ENCODE measurements at regions not wholly inside any gene's neighbourhood (a gene's known extent, or its start where the extent isn't known, plus 50 kb on each side); places are given as distances from the start of the nearest gene placed in this dataset.

GRCh38 chr11:32210556-32210955 is 119.7 kb downstream of the RCN1 start:
- DNase-seq, result no peak

DNA sequence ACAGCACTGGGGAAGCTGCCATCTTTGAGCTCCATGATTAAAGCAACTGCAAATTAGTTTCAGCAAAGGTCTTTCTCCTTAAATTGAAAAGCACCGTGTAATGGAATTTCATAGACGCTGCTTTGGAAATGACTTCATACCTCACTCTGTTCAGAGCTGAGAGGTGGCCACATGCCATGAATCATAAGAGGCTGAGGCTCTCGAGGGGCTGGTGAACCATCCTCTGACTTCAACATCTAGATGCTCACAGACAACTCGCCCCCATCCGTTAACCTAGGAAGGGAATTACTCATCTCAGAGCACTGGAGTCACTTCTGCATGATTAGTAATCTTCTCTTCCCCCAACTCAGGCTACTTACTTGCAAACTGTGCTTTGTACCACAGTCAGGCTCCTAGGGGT is 122.3 kb downstream of the RCN1 start:
- DNase-seq, result no peak

DNA sequence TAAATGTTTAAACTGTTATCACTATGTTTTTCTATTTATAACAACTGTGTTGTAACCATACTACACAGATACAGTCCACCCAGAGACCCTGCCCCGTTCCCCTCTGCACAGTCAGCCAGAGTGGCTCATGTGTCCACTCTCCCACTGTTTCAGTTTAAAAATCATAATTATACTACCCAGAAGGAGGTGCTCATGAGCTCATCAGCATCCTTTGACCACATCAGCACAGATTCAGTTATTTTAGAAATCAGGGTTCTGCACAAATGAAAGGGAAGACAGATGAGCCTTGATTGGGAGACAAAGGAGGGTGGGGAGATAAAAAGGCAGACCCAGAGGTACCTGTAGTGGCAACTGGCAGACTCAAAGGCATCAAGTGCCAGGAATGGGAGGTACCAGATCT is 124.3 kb downstream of the RCN1 start:
- no peak for DNase-seq

DNA sequence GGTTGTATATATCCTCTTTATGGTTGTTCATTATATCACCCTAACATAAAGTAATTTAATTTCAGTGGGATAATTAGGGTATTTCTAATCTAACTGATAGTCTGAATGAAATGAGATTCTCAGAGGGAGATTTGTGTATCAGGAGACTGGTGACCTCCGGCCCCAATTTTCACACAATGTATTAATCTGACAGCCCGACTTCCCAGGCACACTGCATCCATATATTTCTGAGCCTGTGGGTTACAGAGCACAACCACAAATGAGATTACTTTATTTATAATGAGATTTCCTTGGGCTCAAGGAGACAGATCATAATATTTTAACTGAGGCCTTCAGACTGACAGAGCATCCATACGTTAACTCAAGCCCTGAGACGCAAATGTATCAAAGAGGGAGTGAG is 125.9 kb downstream of the RCN1 start:
- DNase-seq, result no peak

DNA sequence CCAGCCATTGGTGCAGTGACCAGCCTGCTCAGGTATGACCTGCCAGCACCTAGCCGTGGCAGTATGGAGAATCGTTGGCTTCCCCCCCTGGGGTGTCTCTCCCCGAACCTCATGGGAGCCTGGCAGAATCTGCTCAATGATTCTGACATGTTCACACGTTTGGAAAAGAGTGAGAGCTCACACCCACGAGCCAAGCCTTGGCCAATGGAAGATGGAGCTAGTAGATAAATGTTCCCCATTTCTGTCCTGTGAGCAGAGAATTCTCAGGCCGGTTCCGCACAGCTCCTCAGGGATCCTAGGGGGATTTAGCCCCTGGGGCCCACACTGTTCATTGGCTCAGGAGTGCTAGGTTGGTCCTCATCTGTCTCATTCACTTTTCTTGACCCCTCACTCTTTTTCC is 128.4 kb downstream of the RCN1 start:
- DNase-seq, result no peak

GRCh38 chr11:32221476-32222032 is 130.7 kb downstream of the RCN1 start:
- DNase-seq, result no peak

DNA sequence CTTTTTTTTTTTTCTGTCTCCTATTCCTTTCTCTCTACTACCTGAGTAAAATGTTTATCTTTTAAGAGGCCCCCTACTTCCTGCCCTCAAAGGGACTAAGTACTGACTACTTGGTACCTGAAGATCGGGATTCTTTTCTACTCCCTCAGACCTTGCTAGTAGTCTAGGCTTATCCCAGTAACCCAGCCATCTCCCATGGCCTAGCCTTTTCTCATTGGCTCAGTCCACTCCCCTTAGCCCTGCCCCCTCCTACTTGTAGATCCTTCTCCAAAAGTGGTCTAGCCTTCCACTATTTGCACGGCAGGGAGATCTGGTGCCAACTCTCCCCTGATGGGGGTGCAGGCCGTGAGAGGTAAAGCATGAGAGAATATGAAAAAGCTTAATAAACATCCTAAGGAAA is 133.7 kb downstream of the RCN1 start:
- no peak for DNase-seq

- DNase-seq, result no peak
Observed at GRCh38 chr11:32225571-32226285, 134.9 kb downstream of the RCN1 start.

GRCh38 chr11:32226480-32226879 is 135.6 kb downstream of the RCN1 start:
- DNase-seq, result no peak

DNA sequence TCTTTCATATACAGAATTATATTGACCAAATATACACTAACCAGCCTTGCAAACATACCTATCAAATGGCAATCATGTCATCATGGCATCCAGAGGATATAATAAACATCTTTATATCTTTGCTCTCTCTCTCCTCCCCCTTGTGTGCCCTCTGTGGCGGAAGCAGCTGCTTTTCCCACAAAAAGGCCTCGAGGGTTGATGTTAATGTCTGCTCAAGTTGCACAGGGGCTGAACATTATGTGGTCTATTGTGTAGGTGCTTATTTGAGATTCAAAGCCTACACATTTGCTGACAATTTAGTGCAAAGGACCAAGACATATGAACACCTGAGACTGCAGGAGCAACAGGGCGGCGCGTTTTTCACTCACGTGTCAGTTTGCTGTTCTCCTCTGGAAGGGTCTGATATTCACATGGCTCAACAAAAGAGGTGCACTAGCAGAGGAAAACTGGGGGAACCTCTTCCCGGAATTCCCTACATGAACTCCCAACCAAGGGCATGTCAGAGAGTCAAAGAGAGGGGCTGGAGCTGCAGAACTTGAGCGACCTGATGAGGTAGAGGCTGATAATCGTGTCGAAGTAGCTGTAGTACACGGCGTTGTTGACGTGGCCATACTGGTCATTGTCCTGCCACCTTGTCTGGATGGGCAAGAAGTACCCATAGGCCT is 138.8 kb downstream of the RCN1 start:
- DNase-seq, result no peak

DNA sequence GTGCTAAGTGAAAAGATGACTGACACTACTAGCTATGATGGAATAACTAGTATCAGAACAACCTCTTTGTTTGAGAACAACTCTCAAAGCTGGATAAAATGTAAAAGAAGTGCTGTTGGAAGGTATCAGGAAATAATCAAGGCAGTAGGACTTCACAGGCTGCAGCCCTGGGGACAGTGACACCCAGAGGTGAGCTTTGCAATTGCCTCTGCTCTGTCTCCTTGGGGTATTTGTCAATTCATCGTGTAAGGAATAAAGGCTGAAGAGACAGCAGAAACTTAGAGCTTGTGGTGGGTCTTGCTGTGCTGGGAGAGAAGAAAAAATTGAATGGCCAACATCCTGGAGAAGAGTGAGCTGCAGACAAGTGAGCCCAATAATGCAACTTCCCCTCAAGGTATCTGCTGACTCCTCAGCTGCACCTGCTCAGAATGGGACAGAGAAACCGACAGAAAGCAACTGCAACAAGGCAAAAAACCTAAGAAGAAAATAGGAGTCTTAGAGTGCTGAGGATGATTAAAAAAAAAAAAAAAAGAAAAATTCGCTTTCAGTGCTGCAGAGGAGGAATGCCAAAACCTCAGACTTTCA is 141.1 kb downstream of the RCN1 start:
- DNase-seq, result no peak

DNA sequence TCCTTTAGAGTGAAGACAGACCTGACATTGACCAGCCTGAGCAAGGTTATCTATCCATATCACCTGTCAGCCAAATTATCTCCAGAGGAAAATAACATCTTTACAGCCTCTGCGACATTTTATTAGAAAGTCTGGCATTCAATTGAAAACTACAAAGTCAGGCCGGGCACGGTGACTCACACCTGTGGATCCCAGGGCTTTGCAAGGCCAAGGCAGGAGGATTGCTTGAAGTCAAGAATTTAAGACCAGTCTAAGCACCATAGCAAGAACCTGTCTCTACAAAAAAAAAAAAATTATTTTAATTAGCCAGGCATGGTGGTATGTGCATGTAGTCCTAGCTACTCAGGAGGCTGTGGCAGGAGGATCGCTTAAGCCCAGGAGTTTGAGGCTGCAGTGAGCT is 141.6 kb downstream of the RCN1 start:
- DNase-seq, result no peak

DNA sequence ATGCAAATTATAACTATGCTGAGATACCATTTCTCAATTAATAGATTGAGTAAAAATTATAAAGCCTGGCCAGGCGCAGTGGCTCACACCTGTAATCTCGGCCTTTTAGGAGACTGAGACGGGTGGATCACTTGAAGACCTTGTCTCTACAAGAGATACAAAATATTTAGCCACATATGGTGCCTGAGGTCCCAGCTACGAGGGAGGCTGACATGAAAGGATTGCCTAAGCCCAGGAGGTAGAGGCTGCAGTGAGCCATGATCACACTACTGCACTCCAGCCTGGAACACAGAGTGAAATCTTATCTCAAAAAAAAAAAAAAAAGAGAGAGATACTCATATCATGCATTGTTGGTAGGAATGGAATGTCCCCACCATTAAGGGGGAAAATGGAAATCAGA is 142.4 kb downstream of the RCN1 start:
- no peak for DNase-seq

DNA sequence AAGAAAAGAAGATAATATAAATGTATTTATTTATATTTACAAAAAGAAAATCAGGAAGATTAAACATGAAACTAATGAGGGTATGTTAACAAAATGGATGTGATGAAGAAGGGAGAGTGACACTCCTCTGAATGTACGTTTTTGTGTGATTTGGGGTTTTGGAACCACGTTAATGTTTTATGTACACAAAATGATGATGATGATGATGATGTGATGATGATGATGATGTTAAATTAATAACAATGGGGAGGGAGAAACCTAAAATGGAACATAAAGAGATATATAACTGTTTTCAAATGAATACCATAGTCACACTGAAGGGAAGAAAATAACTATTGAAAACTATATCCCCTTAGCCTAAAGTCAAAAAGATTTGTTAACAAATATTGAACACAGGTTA is 143.1 kb downstream of the RCN1 start:
- no peak for DNase-seq

DNA sequence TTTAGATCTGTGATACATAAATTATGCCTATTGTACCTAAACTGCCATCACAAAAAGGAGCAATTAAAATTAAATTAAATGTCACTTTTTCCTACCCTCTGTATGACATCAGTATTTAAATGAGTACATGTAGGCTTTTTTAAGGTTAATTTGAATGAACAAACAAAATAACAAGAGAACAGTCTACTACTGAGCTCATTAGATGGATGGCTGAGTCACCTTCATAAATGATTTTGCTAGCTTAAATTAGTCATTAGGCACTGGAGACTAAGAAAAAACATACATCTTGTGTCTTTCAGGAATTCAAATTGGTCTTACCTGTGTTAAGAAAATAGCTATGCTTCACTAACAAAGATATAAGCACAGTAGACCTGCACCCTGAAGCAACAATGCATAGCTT is 153.6 kb downstream of the RCN1 start:
- no peak for DNase-seq

DNA sequence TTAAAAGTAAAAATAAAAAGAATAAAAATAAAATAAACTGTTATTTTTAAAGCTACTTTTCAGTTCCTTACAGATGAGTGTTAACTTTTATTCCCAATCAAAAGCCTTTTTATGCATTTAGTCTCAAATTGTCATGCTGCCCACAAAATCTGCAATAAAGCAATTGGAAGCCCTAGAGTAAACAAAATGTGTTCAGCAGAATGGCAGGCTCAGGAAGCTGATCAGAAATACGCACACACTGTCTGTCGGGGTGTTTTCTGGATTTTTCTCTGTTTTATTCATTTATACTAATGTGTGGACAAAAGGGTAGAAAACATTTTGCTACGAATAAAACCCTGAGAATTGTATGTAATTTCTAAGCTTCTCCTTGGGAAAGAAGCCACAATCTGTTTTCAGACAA is 162.8 kb downstream of the RCN1 start:
- DNase-seq, result no peak

- no peak for DNase-seq
Observed at GRCh38 chr11:32255841-32256240, 165.0 kb downstream of the RCN1 start.

DNA sequence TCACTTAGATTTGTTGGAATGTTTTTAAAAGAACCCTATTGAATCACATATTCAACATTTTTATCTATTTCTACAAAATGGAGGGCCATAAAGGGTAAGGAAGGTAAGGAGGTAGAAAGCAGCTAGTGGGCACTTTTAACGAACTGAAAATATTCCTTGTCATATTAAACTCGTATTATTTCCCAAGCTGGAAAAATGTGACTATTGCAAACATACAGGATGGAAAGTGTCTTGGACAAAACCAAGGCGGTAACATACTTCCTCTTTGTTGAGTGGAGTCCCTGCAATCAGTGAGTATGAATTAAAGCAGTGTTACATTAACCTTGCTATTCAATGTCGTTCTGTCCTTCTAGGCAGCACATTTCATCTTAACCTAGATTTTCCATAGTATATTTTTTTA is 165.6 kb downstream of the RCN1 start:
- DNase-seq, result no peak

DNA sequence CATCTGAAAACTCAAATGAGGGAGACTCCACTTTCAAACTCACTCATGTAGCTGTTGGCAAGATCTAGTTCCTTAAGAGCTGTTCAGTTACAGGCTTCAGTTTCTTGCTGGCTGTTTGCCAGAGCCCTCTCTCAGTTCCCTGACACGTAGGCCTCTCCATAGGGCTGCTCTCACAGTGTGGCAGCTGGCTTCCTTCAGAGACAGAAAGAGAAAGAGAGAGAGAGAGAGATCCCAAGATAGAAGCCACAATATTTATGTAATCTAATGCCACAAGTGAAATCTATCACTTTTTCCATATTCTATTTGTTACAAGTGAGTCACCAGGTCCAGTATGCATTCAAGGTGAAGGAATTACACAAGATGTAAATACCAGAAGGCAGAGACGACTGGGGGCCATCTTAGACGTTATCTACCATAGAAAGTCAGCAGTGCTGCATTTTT is 168.8 kb downstream of the RCN1 start:
- no peak for DNase-seq

GRCh38 chr11:32262367-32262766 is 171.5 kb downstream of the RCN1 start:
- DNase-seq, result no peak

DNA sequence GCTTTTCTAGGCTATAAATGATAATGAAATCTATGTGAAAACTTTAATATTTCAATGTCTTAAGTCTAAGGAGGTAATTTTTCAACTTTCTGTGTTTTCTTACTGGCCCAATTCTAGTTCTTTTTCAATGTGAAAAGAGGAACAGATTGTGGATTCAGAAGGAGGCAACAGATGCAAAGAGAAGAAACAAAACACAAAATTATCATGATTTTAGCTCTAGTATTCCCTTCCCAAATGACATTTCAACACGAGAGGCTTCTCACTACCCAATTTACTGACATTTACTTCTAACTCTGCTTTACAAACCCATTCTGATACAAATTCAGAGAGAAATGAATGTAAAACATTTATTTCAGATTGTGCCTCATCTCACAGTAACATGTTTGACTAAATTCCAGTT is 169.4 kb downstream of the WT1 start:
- DNase-seq, result no peak

GRCh38 chr11:32266601-32267000 is 168.7 kb downstream of the WT1 start:
- no peak for DNase-seq

DNA sequence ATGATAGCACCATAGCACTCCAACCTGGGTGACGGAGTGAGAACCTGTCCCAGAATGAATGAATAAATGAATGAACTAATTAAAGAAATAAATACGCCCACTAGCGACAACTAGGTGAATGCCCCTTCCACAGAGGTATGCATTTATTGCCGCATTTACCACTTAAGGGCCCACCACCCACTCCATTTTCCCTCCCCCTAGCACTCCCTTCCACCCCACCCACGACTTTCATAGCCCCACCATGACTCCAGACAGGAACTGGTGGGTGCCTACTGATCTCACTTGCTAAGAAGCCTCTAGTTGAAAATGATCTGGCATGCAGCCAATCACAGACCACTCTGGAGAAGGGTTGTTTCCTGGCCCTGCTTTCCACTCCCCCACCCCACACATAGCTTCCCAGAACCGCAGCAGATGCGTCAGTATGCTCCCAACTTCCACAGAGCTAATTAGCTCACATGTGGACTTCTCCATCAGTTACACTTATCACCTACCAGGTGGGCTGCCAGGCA is 167.6 kb downstream of the WT1 start:
- no peak for DNase-seq

GRCh38 chr11:32273931-32274330 is 161.4 kb downstream of the WT1 start:
- no peak for DNase-seq

Data from DMS153 (cell line).